IPS-20b (cell line): ENCODE measurements at regions not wholly inside any gene's neighbourhood (a gene's known extent, or its start where the extent isn't known, plus 50 kb on each side); places are given as distances from the start of the nearest gene placed in this dataset.
"Not testable (repeated sequence)": the region's sequence is repeated elsewhere in the genome, so short reads cannot be mapped to it uniquely, and the experiment has no call there.

Experiments
- H3K27ac ChIP-seq: one replicate; pipeline ENCODE4 v1.5.1; 2013; ENCODE audit warnings: low read length
- H3K27me3 ChIP-seq: 2 replicates; pipeline ENCODE4 v1.6.1; 2013; ENCODE audit warnings: mild to moderate bottlenecking, low read length, inconsistent platforms; ENCODE audit not compliant: insufficient read depth
- H3K36me3 ChIP-seq: 2 replicates; pipeline ENCODE4 v1.6.1; 2013; ENCODE audit warnings: low read depth, mild to moderate bottlenecking, inconsistent platforms, low read length, moderate library complexity; ENCODE audit not compliant: insufficient read depth
- H3K4me1 ChIP-seq: 2 replicates; pipeline ENCODE4 v1.6.1; 2013; ENCODE audit warnings: mild to moderate bottlenecking, control low read depth, inconsistent platforms, low read length, moderate library complexity; ENCODE audit not compliant: insufficient read depth
- H3K4me3 ChIP-seq: 2 replicates; pipeline ENCODE4 v1.5.1; 2013; ENCODE audit warnings: mild to moderate bottlenecking, low read length, inconsistent platforms
- H3K9ac ChIP-seq: 2 replicates; pipeline ENCODE4 v1.6.1; 2013; ENCODE audit warnings: low read depth, mild to moderate bottlenecking, inconsistent platforms, low read length, moderate library complexity
- H3K9me3 ChIP-seq: 2 replicates; pipeline ENCODE4 v1.6.1; 2013; ENCODE audit warnings: mild to moderate bottlenecking, low read depth, low read length, inconsistent platforms; ENCODE audit not compliant: insufficient read depth

DNA sequence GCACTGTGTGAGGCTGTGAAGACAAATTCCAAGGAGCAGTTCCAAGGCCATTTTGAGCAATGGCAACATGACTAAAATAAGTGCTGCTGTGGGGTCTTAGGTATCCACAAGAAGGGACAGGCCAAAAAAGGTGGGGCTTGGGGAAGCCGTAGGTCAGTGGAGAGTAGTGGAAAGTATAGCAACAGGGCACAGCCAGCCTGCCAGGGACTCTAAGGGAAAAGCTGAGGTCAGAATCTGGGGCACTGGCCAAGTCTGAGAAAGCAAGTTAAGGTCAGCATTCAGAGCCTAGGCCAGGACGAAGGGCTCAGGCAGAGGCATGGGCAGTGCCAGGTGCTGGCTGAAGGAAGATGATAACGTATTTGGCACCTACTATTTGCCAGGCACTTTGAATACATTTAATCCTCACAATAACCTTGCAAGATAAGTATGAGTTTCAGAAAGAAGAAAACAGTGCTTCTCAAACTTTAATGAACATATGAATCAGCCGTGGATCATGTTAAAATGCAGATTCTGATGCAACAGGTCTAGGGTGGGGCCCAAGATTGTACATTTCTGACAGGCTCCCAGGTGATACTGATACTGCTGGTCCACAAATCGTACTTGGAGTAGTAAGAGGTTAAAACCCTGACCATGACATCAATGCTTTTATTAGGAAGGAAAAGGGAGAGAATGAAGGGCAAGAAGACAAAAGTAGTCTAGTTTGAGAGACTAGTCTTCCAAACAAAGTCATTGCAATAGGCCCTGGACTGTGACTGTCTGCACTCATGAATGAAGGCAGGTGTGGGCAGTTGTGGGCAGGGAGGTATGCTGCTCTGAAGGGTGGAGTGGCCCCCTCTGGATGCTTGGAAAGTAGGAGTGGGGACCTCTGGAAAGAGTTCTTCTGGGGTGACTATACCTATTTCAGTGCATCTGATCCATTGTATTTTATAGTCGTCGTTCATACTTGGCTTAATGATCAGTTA, 106.3 kb upstream of the ANKRD28 start:
- no peak overlapping the region for H3K9ac ChIP-seq
- no peak overlapping the region for H3K27ac ChIP-seq

DNA sequence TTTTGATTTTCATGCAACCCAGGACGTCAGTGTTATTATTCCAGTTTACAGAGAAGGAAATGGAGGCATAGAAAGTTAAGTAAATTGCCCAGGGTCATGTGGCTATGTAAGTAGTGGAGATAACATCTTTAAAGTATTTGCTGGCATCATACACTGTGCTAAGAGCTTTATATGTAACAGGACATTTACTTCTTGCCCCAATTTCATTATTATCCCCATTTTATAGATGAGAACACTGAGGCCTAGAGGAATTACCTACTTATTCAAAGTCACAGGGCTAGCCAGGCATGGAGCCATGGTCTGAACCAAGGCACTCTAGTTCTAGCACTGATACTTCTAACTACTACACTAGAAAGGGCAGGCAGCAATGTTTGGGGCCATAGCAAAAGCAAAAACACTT, 107.3 kb upstream of the ANKRD28 start:
- no peaks in the 10 kb centered on the region for H3K9me3 ChIP-seq
- no peaks in the 10 kb centered on the region for H3K27me3 ChIP-seq
- H3K4me1 ChIP-seq: no peaks in the 10 kb centered on the region
- H3K4me3 ChIP-seq: no peak overlapping the region
- H3K27ac ChIP-seq: no peak overlapping the region
- no peak overlapping the region for H3K9ac ChIP-seq
- H3K36me3 ChIP-seq: no peaks in the 10 kb centered on the region

More for the DNA sequence above, 106.3 kb upstream of the ANKRD28 start:
- Histone ChIP-seq H3K9me3 (no peaks in the 10 kb centered on the region), H3K27me3 (no peaks in the 10 kb centered on the region), H3K4me3 (no peak overlapping the region), H3K36me3 (no peaks in the 10 kb centered on the region), H3K4me1 (peaks cover 4% of the 10 kb centered on the region; the same call in 1 of the 2 replicates)

DNA sequence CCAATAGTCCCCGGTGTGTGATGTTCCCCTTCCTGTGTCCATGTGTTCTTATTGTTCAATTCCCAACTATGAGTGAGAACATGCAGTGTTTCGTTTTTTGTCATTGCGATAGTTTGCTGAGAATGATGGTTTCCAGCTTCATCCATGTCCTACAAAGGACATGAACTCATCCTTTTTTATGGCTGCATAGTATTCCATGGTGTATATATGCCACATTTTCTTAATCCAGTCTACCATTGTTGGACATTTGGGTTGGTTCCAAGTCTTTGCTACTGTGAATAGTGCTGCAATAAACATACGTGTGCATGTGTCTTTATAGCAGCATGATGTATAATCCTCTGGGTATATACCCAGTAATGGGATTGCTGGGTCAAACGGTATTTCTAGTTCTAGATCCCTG, 109.6 kb upstream of the ANKRD28 start:
- H3K27me3 ChIP-seq, H3K36me3 ChIP-seq, H3K27ac ChIP-seq: not testable (repeated sequence)

DNA sequence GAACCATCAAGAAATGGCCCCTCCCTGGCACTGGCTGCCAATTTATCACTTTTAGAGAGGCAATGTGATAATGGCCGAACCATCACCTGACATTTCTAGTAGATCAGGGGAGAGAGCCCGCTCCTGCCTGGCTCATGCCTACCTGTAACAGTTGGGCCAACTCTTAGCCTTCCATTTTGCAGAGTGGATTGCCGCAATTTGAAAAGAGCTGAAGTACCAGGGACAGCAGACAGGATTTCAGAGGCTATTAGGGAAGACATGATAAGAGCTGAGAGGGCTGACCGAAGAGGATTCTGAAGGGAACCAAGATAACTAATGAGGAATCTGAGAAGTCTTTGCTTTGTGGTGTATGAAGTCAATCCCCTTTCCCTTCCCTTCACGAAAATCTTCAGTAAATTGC, 121.2 kb upstream of the ANKRD28 start:
- Histone ChIP-seq H3K27me3 (no peaks in the 10 kb centered on the region), H3K4me3 (no peak overlapping the region), H3K27ac (no peak overlapping the region), H3K36me3 (no peaks in the 10 kb centered on the region), H3K4me1 (no peaks in the 10 kb centered on the region), H3K9me3 (peaks cover 7% of the 10 kb centered on the region), H3K9ac (no peak overlapping the region)

More for the DNA sequence above, 109.6 kb upstream of the ANKRD28 start:
- H3K9me3 ChIP-seq, H3K9ac ChIP-seq, H3K4me3 ChIP-seq, H3K4me1 ChIP-seq: not testable (repeated sequence)

DNA sequence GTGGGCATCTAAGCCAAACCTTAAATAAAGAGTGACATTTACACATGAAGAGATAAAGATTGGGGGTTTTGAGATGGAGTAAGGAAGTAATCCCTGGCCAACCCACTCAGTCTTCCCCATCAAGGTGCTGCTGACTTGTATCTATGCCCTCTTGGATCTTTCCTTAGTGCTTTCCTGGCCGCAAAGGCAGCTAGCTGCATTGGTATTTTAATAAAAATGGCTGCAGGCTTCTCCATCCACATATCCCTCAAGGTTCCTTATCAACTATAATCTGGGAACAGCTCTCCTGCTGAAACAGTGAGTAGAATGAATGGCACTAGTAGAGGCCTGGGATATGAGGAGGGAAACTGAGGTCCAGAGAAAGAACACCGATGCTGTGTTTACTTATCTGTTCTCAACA, 122.2 kb upstream of the ANKRD28 start:
- no peak overlapping the region for H3K4me3 ChIP-seq
- no peaks in the 10 kb centered on the region for H3K27me3 ChIP-seq
- H3K9me3 ChIP-seq: no peaks in the 10 kb centered on the region
- H3K27ac ChIP-seq: no peak overlapping the region
- H3K36me3 ChIP-seq: no peaks in the 10 kb centered on the region
- H3K4me1 ChIP-seq: no peaks in the 10 kb centered on the region
- H3K9ac ChIP-seq: no peak overlapping the region

DNA sequence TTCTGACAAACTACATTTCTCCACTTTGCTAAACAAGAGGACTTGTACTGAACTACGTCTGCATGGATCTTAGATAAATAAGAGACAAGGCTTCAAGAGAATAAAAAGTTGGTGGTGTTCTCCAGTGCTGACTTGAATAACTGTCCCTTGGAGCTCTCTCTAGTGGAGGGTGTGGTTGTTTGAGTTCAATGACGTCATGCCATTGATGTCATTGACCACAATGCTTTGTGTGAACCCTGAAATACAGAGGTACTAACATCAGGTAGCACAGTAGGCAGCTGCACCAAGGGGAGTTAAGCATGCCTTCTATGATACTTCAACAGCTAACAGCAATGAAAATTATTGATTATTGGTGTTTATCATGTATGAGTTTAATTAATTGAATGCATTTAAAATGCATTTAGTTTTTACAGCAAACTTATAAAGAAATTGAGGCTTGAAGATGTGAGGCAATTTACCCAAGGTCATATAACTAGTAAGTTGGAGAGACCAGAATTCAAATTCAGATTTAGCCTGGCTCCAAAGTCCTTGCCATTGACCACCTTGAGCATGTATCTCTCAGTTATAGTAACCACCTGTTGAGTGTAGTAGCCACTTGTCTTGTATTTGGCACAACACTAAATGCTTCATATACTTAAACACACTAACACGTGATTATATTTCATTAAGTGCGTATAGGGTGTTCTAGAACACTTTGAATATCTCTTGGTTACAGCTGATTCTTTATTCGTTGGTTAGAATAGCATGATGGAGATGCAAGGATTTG, 126.0 kb upstream of the ANKRD28 start:
- Histone ChIP-seq H3K27ac (no peak overlapping the region), H3K9ac (no peak overlapping the region), H3K36me3 (no peaks in the 10 kb centered on the region), H3K27me3 (no peaks in the 10 kb centered on the region), H3K4me1 (no peaks in the 10 kb centered on the region), H3K9me3 (no peaks in the 10 kb centered on the region), H3K4me3 (no peak overlapping the region)

DNA sequence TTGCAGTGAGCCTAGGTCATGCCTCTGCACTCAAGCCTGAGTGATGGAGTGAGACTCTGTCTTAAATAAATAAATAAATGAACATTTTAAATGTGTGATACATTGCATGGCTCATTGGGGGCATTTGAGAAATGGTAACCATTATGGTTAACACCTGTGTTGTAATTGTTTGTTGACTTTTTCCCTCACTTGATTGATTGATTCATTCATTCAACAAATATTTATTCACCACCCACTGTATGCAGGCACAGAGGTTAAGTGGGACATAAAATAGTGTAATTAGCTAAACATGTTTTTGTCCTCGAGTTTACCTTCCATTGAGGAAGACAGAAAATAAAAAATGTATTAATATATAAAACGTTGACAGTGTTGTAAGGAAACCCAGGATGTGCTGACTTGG, 127.1 kb upstream of the ANKRD28 start:
- no peak overlapping the region for H3K9ac ChIP-seq
- H3K4me1 ChIP-seq: no peaks in the 10 kb centered on the region
- no peak overlapping the region for H3K27ac ChIP-seq
- no peak overlapping the region for H3K4me3 ChIP-seq
- no peaks in the 10 kb centered on the region for H3K27me3 ChIP-seq
- no peaks in the 10 kb centered on the region for H3K9me3 ChIP-seq
- no peaks in the 10 kb centered on the region for H3K36me3 ChIP-seq

DNA sequence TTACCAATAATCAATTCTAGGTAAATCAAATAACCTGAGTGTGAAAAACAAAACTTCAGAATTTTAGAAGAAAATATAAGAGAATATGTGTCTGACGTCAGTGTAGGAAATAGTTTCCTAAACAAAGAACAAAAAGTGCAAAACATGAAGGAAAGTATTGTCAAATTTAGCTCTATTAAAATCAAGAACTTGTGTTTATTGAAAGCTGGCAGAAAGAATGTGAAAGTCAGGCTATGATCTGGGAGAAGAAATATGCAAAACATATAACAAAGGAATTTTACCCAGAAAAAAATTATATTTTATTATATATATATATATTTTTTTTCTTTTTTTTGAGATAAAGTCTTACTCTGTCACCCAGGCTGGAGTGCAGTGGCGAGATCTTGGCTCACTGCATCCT, 129.1 kb upstream of the ANKRD28 start:
- no peaks in the 10 kb centered on the region for H3K27me3 ChIP-seq
- H3K27ac ChIP-seq: no peak overlapping the region
- H3K9me3 ChIP-seq: no peaks in the 10 kb centered on the region
- H3K9ac ChIP-seq: no peak overlapping the region
- H3K4me3 ChIP-seq: no peak overlapping the region
- no peaks in the 10 kb centered on the region for H3K4me1 ChIP-seq
- H3K36me3 ChIP-seq: no peaks in the 10 kb centered on the region

DNA sequence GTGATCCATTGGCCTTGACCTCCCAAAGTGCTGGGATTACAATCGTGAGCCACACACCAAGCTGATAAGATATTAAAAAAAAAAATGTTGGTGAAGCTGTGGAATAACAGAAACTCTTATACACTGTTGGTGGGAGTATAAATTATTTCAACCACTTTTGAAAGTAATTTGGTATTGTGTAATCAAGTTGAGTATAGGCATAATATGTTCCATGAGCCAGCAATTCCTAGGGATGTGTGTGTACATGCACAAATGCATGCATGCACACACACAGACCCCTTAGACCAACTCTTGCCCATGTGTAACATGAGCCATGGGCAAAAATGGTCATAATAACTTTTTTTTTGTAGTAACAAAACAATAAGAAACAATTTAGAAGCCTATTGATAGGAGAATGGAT, 130.2 kb upstream of the ANKRD28 start:
- Histone ChIP-seq H3K4me3 (no peak overlapping the region), H3K9ac (no peak overlapping the region), H3K36me3 (no peaks in the 10 kb centered on the region), H3K27me3 (no peaks in the 10 kb centered on the region), H3K9me3 (no peaks in the 10 kb centered on the region), H3K4me1 (no peaks in the 10 kb centered on the region), H3K27ac (no peak overlapping the region)

DNA sequence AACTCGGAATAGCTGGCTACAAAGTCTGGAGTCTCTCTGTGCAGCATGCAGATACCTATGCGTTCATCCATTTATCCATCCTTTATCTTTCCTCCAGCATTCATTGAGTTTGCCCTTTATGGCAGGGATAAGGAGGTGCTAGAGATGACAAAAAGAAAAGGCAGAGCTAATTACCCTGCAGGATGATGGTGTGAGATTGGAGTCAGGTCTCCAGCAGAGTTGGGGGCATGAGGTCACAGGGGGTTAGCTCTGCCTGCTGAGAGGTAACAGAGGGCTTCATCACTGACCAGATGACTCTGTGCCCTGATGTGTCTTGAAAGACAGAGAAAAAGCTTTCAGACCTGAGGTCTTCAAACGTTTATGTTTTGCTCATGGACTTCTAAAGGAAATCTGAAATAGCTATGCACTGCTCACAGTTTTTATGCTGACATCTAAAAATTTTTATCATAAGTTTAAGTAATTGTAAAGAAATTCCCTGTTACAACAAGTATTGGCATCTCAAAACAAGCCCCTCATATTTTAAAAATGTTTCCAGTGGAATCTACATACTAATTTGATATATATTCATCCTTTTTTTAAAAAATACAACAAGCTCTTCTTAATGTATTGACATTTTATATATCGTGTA, 132.3 kb upstream of the ANKRD28 start:
- H3K4me1 ChIP-seq: no peaks in the 10 kb centered on the region
- H3K4me3 ChIP-seq: no peak overlapping the region
- no peaks in the 10 kb centered on the region for H3K27me3 ChIP-seq
- no peak overlapping the region for H3K27ac ChIP-seq
- H3K9ac ChIP-seq: no peak overlapping the region
- H3K9me3 ChIP-seq: no peaks in the 10 kb centered on the region
- no peaks in the 10 kb centered on the region for H3K36me3 ChIP-seq

DNA sequence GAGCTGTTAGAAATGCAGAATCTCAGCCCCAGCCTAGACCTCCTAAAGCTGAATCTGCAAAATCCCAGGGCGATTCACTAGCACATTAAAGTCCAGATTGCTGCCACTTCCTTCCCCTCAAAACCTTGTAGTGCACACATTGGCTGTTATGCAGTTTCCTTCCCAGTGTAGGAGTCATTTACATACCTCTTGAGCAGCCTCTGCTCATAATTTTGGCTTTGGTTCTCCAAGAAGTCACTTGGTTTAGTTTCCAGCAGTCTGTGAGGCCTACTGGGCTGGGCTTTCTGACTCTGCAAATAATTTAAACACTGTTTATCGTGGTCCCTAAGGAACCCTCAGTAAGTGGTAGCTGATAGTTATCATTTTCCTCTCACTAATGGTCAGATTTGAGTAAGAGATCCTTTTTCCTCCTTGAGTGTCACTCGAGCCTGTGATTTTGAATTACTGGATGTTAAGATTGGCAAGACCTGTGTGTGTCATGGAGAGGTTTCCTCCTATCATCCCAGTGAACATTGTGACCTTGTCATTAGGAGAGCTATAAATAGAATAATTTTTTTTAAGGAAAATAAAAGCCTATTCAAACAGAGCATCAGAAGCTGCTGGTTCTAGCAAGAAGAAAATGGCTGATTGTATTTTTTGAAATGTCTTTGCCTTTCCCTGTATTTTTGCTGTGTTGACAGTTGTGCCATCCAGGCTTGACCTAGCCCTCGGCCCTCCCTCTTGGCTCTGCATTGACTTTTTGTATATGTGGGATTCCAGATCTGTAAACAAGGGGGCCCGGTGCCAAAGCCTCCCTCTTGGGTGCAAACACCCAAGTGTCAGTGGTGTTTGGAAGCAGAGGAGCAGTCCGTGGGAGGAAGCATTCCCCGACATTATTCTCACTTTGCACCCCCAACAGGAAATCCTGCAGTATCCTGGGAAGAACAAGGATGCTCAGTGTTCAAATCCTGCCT, 134.8 kb upstream of the ANKRD28 start:
- Histone ChIP-seq H3K4me1 (no peaks in the 10 kb centered on the region), H3K9ac (no peak overlapping the region), H3K4me3 (no peak overlapping the region), H3K27me3 (no peaks in the 10 kb centered on the region), H3K9me3 (no peaks in the 10 kb centered on the region), H3K36me3 (no peaks in the 10 kb centered on the region), H3K27ac (no peak overlapping the region)
